ENCODE measurements at regions not wholly inside any gene's neighbourhood (a gene's known extent, or its start where the extent isn't known, plus 50 kb on each side); places are given as distances from the start of the nearest gene placed in this dataset.

GRCh38 chr9:115606838-115607237 is 488.9 kb upstream of the TNC start:
- TF ChIP-seq CTCF (IDR thresholded peaks at IDR 0.05) (no peak), ZFX (IDR thresholded peaks at IDR 0.05; ENCODE audit: borderline replicate concordance) (no peak)

Measured in 22Rv1 (cell line).